ENCODE measurements at regions not wholly inside any gene's neighbourhood (a gene's known extent, or its start where the extent isn't known, plus 50 kb on each side); places are given as distances from the start of the nearest gene placed in this dataset.

GRCh38 chr13:107003911-107004310 is 436.0 kb upstream of the ARGLU1 start:
- DNase-seq (no peak), ATAC-seq (no peak)
- intact Hi-C loops (cut with DNase I), result no loop called here
- no peaks in the 10 kb centered on the region for H3K36me3 ChIP-seq
- TF ChIP-seq CTCF (IDR thresholded peaks at IDR 0.05), result no peak
- no peaks in the 10 kb centered on the region for H3K4me1 ChIP-seq
- no peaks in the 10 kb centered on the region for H3K27me3 ChIP-seq (ENCODE audit: low read depth)
- no peak overlapping the region for H3K4me3 ChIP-seq
- H3K9me3 ChIP-seq, result no peaks in the 10 kb centered on the region
- no peak overlapping the region for H3K27ac ChIP-seq

GRCh38 chr13:106998664-106999063 is 430.7 kb upstream of the ARGLU1 start:
- H3K9me3 ChIP-seq, result no peaks in the 10 kb centered on the region
- H3K36me3 ChIP-seq, result no peaks in the 10 kb centered on the region
- no peak for TF ChIP-seq CTCF (IDR thresholded peaks at IDR 0.05)
- DNase-seq (no peak), ATAC-seq (no peak)
- no peaks in the 10 kb centered on the region for H3K4me1 ChIP-seq
- intact Hi-C loops (cut with DNase I), result no loop called here
- no peak overlapping the region for H3K4me3 ChIP-seq
- no peaks in the 10 kb centered on the region for H3K27me3 ChIP-seq (ENCODE audit: low read depth)
- no peak overlapping the region for H3K27ac ChIP-seq

- H3K27me3 ChIP-seq (ENCODE audit: low read depth), result no peaks in the 10 kb centered on the region
- no peak for TF ChIP-seq CTCF (IDR thresholded peaks at IDR 0.05)
- H3K9me3 ChIP-seq, result no peaks in the 10 kb centered on the region
- intact Hi-C loops (cut with DNase I), result no loop called here
- H3K27ac ChIP-seq, result no peak overlapping the region
- H3K4me3 ChIP-seq, result no peak overlapping the region
- DNase-seq (no peak), ATAC-seq (no peak)
- no peaks in the 10 kb centered on the region for H3K36me3 ChIP-seq
- H3K4me1 ChIP-seq, result no peaks in the 10 kb centered on the region
Measured at GRCh38 chr13:106997696-106998095, 429.8 kb upstream of the ARGLU1 start.

- DNase-seq, result no peak
Measured at GRCh38 chr13:106996867-106997618, 429.1 kb upstream of the ARGLU1 start.

GRCh38 chr13:106990594-106990993 is 422.7 kb upstream of the ARGLU1 start:
- Histone ChIP-seq H3K36me3 (no peaks in the 10 kb centered on the region), H3K4me3 (no peak overlapping the region), H3K9me3 (no peaks in the 10 kb centered on the region), H3K4me1 (peaks cover 12% of the 10 kb centered on the region), H3K27ac (no peak overlapping the region), H3K27me3 (ENCODE audit: low read depth) (no peaks in the 10 kb centered on the region)
- intact Hi-C loops (cut with DNase I), result no loop called here
- DNase-seq (no peak), ATAC-seq (no peak)
- no peak for TF ChIP-seq CTCF (IDR thresholded peaks at IDR 0.05)

More at GRCh38 chr13:106996867-106997618, 429.1 kb upstream of the ARGLU1 start:
- Histone ChIP-seq H3K27me3 (ENCODE audit: low read depth) (no peaks in the 10 kb centered on the region), H3K27ac (no peak overlapping the region), H3K36me3 (no peaks in the 10 kb centered on the region), H3K4me3 (no peak overlapping the region), H3K4me1 (no peaks in the 10 kb centered on the region), H3K9me3 (no peaks in the 10 kb centered on the region)
- ATAC-seq, result no peak
- intact Hi-C loops (cut with DNase I), result no loop called here
- no peak for TF ChIP-seq CTCF (IDR thresholded peaks at IDR 0.05)

Data from lower lobe of right lung (tissue), 2 donors.